Neural cell (in vitro differentiated cells): ENCODE measurements at regions not wholly inside any gene's neighbourhood (a gene's known extent, or its start where the extent isn't known, plus 50 kb on each side); places are given as distances from the start of the nearest gene placed in this dataset.
"Not testable (repeated sequence)": the region's sequence is repeated elsewhere in the genome, so short reads cannot be mapped to it uniquely, and the experiment has no call there.

Source experiments
- H2AFZ ChIP-seq: fragments of 200-600, 300-800 bp; sonication (generic), shearing (Covaris generic); 2 replicates; pipeline ENCODE4 v1.6.0; 2014; ENCODE audit warnings: low read depth, mild to moderate bottlenecking, antibody characterized with exemption, low read length, moderate library complexity
- H3F3A ChIP-seq: fragments of 200-600 bp; shearing (Covaris generic); 2 replicates; pipeline ENCODE4 v1.6.1; 2016; ENCODE audit warnings: mild to moderate bottlenecking, moderate library complexity, mixed read lengths, antibody characterized with exemption, low read length; ENCODE audit not compliant: insufficient read depth, poor library complexity, severe bottlenecking
- H3K27ac ChIP-seq: fragments of 200-600, 300-800 bp; sonication (generic), shearing (Covaris generic); 2 replicates; pipeline ENCODE4 v1.5.1; 2014; ENCODE audit warnings: mild to moderate bottlenecking, low read length, moderate library complexity
- H3K27me3 ChIP-seq: fragments of 300-800, 200-600 bp; sonication (generic), shearing (Covaris generic); 2 replicates; pipeline ENCODE4 v1.6.0; 2014; ENCODE audit warnings: mild to moderate bottlenecking, low read depth, low read length, moderate library complexity; ENCODE audit not compliant: insufficient read depth
- H3K36me3 ChIP-seq: fragments of 300-800, 200-600 bp; sonication (generic), shearing (Covaris generic); 2 replicates; pipeline ENCODE4 v1.5.1; 2014; ENCODE audit warnings: mild to moderate bottlenecking, antibody characterized with exemption, low read length, moderate library complexity; ENCODE audit not compliant: insufficient read depth
- H3K4me2 ChIP-seq: fragments of 300-800, 200-600 bp; sonication (generic), shearing (Covaris generic); 2 replicates; pipeline ENCODE4 v1.6.0; 2014; ENCODE audit warnings: mild to moderate bottlenecking, low read length
- H3K4me3 ChIP-seq: fragments of 300-800, 200-600 bp; sonication (generic), shearing (Covaris generic); 2 replicates; pipeline ENCODE4 v1.5.1; 2014; ENCODE audit warnings: mild to moderate bottlenecking, low read length, moderate library complexity
- H3K79me2 ChIP-seq: fragments of 200-600 bp; shearing (Covaris generic); replicated peaks from 2 replicates; pipeline ENCODE4 v1.6.0; 2014; ENCODE audit warnings: mild to moderate bottlenecking, low read length, moderate library complexity; ENCODE audit not compliant: insufficient read depth
- H3K9ac ChIP-seq: fragments of 300-800, 200-600 bp; sonication (generic), shearing (Covaris generic); 2 replicates; pipeline ENCODE4 v1.6.1; 2016; ENCODE audit warnings: mild to moderate bottlenecking, low read length, mixed read lengths
- H3K9me2 ChIP-seq: fragments of 200-600 bp; shearing (Covaris generic); 2 replicates; pipeline ENCODE4 v1.6.1; 2016; ENCODE audit warnings: mild to moderate bottlenecking, low read length, mixed read lengths; ENCODE audit not compliant: insufficient read depth
- H3K9me3 ChIP-seq: fragments of 200-600, 300-800 bp; sonication (generic), shearing (Covaris generic); 2 replicates; pipeline ENCODE4 v1.6.1; 2016; ENCODE audit warnings: mild to moderate bottlenecking, mixed run types, low read length, moderate library complexity, mixed read lengths
- H4K20me1 ChIP-seq: fragments of 200-600 bp; shearing (Covaris generic); 2 replicates; pipeline ENCODE4 v1.6.1; 2016; ENCODE audit warnings: mild to moderate bottlenecking, mixed run types; ENCODE audit not compliant: insufficient read depth
- CTCF ChIP-seq: fragments of 450-650 bp; IDR thresholded peaks from 2 replicates; pipeline ENCODE4 v1.5.1; 2014; ENCODE audit warnings: antibody characterized with exemption, mild to moderate bottlenecking, moderate library complexity; ENCODE audit not compliant: poor library complexity, severe bottlenecking
- EP300 ChIP-seq: fragments of 450-650 bp; conservative IDR thresholded peaks from 2 replicates; pipeline ENCODE4 v1.6.1; 2014; ENCODE audit warnings: antibody characterized with exemption, mild to moderate bottlenecking, moderate library complexity; ENCODE audit not compliant: poor library complexity, severe bottlenecking
- EZH2 ChIP-seq: fragments of 200-600, 300-800 bp; shearing (Covaris generic), sonication (generic); IDR thresholded peaks from 2 replicates; pipeline ENCODE4 v1.6.1; 2014; ENCODE audit warnings: antibody characterized with exemption, low read length, borderline replicate concordance, mild to moderate bottlenecking; ENCODE audit not compliant: insufficient read depth, poor library complexity, severe bottlenecking
- MXI1 ChIP-seq: fragments of 450-650 bp; conservative IDR thresholded peaks from 2 replicates; pipeline ENCODE4 v1.6.1; 2014; ENCODE audit warnings: antibody characterized with exemption, mild to moderate bottlenecking; ENCODE audit not compliant: poor library complexity, severe bottlenecking
- POLR2AphosphoS5 ChIP-seq: IDR thresholded peaks from 2 replicates; pipeline ENCODE4 v1.6.1; 2012
- RAD21 ChIP-seq: fragments of 450-650 bp; conservative IDR thresholded peaks from 2 replicates; pipeline ENCODE4 v1.6.1; 2014; ENCODE audit warnings: antibody characterized with exemption, mild to moderate bottlenecking, moderate library complexity
- REST ChIP-seq: IDR thresholded peaks from 2 replicates; pipeline ENCODE4 v1.6.1; 2012; ENCODE audit warnings: borderline replicate concordance
- SMC3 ChIP-seq: fragments of 450-650 bp; conservative IDR thresholded peaks from 2 replicates; pipeline ENCODE4 v1.6.1; 2014; ENCODE audit warnings: antibody characterized with exemption, mild to moderate bottlenecking, moderate library complexity; ENCODE audit not compliant: poor library complexity
- TAF1 ChIP-seq: IDR thresholded peaks from 2 replicates; pipeline ENCODE4 v1.6.1; 2012; ENCODE audit warnings: low read depth

- TF ChIP-seq EP300 (no peak), TAF1 (no peak), POLR2AphosphoS5 (no peak)
Measured at GRCh38 chr2:122338000-122338399, 582.5 kb downstream of the TSN start (continued).

- no peak overlapping the region for H3K27ac ChIP-seq
- H3F3A ChIP-seq: no peaks in the 10 kb centered on the region
- H3K4me3 ChIP-seq: no peak overlapping the region
- H3K9me3 ChIP-seq: no peaks in the 10 kb centered on the region
- H3K36me3 ChIP-seq: no peaks in the 10 kb centered on the region
- H3K9me2 ChIP-seq: no peaks in the 10 kb centered on the region
- H4K20me1 ChIP-seq: no peaks in the 10 kb centered on the region
- H2AFZ ChIP-seq: no peak overlapping the region
- no peaks in the 10 kb centered on the region for H3K27me3 ChIP-seq
- H3K79me2 ChIP-seq: no peaks in the 10 kb centered on the region
- TF ChIP-seq TAF1 (no peak), RAD21 (no peak), REST (no peak), EP300 (no peak), SMC3 (no peak), CTCF (no peak), MXI1 (no peak), POLR2AphosphoS5 (no peak), EZH2 (no peak)
- no peak overlapping the region for H3K9ac ChIP-seq
- no peak overlapping the region for H3K4me2 ChIP-seq
Measured at GRCh38 chr2:122340246-122340645, 584.8 kb downstream of the TSN start.

GRCh38 chr2:122341007-122341406 lies 585.6 kb downstream of the TSN start:
- no peak overlapping the region for H3K4me2 ChIP-seq
- no peak overlapping the region for H2AFZ ChIP-seq
- no peaks in the 10 kb centered on the region for H3K36me3 ChIP-seq
- H3K9ac ChIP-seq: no peak overlapping the region
- no peak overlapping the region for H3K4me3 ChIP-seq
- TF ChIP-seq TAF1: no peak
- no peak for TF ChIP-seq SMC3
- no peak for TF ChIP-seq EP300
- TF ChIP-seq MXI1: no peak
- no peak for TF ChIP-seq EZH2
- TF ChIP-seq CTCF: no peak
- no peak for TF ChIP-seq POLR2AphosphoS5
- no peak for TF ChIP-seq RAD21
- no peak for TF ChIP-seq REST
- H3K79me2 ChIP-seq: no peaks in the 10 kb centered on the region
- no peaks in the 10 kb centered on the region for H4K20me1 ChIP-seq
- H3K9me2 ChIP-seq: no peaks in the 10 kb centered on the region
- no peaks in the 10 kb centered on the region for H3K27me3 ChIP-seq
- H3K9me3 ChIP-seq: no peaks in the 10 kb centered on the region
- no peak overlapping the region for H3K27ac ChIP-seq
- H3F3A ChIP-seq: no peaks in the 10 kb centered on the region

GRCh38 chr2:122352151-122352550 lies 596.7 kb downstream of the TSN start:
- not testable (repeated sequence) for H2AFZ ChIP-seq, H3F3A ChIP-seq, H3K4me2 ChIP-seq, H3K27ac ChIP-seq, H3K9me3 ChIP-seq, H3K79me2 ChIP-seq, H3K4me3 ChIP-seq, H3K9ac ChIP-seq, H4K20me1 ChIP-seq, H3K9me2 ChIP-seq, H3K36me3 ChIP-seq, H3K27me3 ChIP-seq
